Stromal cell of bone marrow (primary cell): ENCODE measurements at regions not wholly inside any gene's neighbourhood (a gene's known extent, or its start where the extent isn't known, plus 50 kb on each side); places are given as distances from the start of the nearest gene placed in this dataset.
"Not testable (repeated sequence)": the region's sequence is repeated elsewhere in the genome, so short reads cannot be mapped to it uniquely, and the experiment has no call there.

Experiments used
- DNase-seq: peaks from one replicate; pipeline ENCODE4 v3.0.0-alpha.2; 2012; ENCODE audit warnings: low read depth

- not testable (repeated sequence) for DNase-seq
These were observed 318.0 kb upstream of the PLGLB2 start for GRCh38 chr2:87429931-87430275.

GRCh38 chr2:87431051-87431450 lies 316.8 kb upstream of the PLGLB2 start:
- not testable (repeated sequence) for DNase-seq

DNA sequence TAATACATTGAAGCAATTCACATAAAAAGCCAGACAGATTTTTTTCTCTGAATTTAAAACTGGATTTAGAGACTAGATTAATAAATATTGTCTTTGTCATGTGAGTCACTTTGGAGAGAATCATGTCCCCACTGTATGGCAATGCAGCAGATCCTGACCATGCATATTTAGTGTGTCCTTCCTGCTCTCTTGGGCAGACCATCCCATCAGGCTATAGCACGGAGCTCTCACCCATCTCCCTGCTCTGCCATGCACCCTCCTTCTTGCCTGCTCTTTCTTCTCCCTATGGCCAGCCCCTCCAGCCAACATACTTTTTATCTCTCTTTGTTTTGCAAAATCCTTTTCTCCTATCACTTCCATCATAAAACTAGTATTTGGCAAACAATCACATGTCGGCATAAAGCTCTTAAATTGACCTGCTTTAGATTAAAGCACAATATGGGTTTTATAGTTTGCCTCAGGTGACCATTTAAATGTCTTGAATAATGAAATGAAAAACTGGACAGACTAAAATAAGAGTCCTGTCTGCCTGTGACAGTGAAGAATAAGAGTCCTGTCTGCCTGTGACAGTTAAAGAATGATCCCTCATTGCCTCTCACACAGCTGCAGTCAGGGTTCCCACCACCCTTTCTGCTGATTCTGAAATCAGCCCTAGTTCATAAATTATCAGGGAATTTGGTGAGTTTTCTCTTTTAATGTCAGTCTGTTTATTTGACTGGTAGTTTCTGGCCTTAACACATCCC lies 315.0 kb upstream of the PLGLB2 start:
- not testable (repeated sequence) for DNase-seq

GRCh38 chr2:87436007-87436406 lies 311.9 kb upstream of the PLGLB2 start:
- DNase-seq: not testable (repeated sequence)

- DNase-seq: not testable (repeated sequence)
These were observed 310.1 kb upstream of the PLGLB2 start for GRCh38 chr2:87437701-87438260.

- DNase-seq: not testable (repeated sequence)
These were observed 309.0 kb upstream of the PLGLB2 start for GRCh38 chr2:87438780-87439454.

GRCh38 chr2:87439617-87440204 lies 308.2 kb upstream of the PLGLB2 start:
- not testable (repeated sequence) for DNase-seq

GRCh38 chr2:87440650-87441049 lies 307.2 kb upstream of the PLGLB2 start:
- not testable (repeated sequence) for DNase-seq

DNA sequence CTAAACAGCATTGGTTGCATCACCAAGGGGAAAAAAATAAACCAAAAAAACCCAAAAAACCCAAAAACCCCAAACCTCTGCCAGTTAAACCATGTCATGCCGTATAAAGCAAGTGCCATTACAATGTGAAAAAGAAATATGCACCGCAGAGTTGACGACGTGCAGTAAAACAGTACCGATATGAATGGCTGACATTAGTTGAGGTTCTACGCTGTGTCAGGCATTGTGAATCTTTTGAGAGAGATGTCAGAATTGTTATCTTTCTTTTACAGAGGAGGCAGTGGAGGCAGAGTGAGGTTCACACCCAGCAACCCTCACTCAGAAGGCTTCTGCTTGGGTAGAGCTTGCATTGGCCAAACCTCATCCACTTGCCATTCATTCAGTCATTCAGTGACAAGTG lies 306.5 kb upstream of the PLGLB2 start:
- not testable (repeated sequence) for DNase-seq

DNA sequence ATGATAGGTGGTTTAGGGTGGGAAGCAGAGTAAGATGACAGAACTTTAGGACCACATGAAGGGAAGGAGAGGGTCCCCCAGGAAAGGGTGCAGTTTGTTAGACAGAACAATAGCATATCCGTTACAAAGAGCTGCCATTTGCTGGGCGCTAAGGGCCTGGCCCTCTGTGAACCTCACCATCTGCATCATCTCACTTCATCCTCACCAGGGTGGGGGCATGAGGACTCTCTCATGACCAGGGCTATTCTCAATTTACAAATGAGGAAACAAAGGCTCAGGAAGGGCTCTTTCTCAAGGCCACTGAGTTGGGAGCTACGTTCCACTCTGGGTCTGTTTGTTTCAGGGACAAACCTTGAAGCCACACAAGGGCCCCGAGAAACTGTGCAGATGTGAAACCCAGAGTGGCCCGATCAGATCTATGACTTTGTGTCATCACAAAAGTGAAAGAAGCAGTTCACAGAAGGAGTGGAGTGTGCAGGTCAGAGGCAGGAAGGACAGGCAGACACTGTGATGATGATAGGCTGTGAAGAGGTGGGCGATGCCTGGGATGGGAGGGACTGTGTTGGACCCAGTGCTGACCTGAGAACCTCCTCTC lies 304.8 kb upstream of the PLGLB2 start:
- not testable (repeated sequence) for DNase-seq

- not testable (repeated sequence) for DNase-seq
These were observed 302.9 kb upstream of the PLGLB2 start for GRCh38 chr2:87444951-87445350.

- DNase-seq: not testable (repeated sequence)
These were observed 302.1 kb upstream of the PLGLB2 start for GRCh38 chr2:87445613-87446312.

DNA sequence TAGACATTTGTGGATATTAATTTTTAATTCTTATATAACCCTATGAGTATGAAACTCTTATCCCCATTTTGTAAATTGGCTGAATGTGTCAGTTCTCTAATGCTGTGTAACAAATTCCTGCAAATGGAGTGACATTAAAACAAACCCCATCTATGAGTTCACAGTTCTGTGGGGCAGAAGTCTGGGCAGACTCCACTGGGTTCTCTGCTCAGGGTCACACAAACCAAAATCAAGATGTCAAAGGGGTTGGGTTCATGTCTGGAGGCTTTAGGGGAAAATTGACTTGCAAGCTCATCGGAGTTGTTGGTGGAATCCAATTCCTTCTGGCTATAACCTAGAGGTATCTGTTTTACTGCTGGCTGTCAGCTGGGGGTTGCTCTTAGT lies 301.6 kb upstream of the PLGLB2 start:
- DNase-seq: not testable (repeated sequence)

DNA sequence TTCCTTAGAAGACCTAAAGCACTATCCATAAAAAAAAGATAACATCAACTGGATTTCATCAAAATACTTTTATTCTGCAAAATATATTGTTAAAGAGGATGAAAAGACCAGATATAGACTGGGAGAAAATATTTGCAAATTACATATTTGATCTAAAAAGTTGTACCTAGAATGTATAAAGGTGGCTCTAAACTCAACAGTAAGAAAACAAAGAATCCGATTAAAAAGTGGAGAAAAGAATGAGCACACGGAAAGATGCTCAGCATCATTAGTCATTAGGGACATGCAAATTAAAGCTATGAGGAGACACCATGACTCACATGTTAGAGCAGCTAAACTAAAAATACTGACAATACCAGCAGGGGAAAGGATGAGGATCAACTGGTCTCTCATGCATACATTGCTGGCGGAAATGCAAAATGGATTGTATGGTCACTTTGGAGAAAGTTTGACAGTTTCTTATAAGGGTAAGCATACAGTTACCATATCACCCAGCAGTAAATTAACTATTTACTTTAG lies 298.4 kb upstream of the PLGLB2 start:
- not testable (repeated sequence) for DNase-seq

DNA sequence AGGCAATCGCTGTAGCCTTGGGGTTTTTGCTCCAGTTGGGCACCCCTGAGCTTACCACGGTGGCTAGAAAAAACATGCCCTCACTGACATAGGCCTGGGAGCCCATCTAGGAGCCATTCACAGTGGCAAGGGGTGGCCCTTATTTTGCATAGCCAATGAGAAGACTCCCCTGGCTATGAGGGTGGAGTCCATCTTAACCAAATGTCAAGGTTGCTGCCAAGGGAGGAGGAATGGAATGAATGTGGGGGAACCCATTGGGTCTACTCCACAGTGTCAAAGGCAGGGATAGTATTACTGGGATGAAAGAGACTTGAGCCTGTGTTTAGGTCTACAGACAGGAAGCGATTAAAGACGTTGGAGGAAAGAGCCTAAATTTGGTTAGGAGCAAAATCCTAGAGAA lies 295.7 kb upstream of the PLGLB2 start:
- DNase-seq: not testable (repeated sequence)

- DNase-seq: peak; percentile 35
These were observed 295.0 kb upstream of the PLGLB2 start for GRCh38 chr2:87452861-87453260.

- not testable (repeated sequence) for DNase-seq
These were observed 293.9 kb upstream of the PLGLB2 start for GRCh38 chr2:87453965-87454364.

- DNase-seq: not testable (repeated sequence)
These were observed 293.5 kb upstream of the PLGLB2 start for GRCh38 chr2:87454421-87454820.

DNA sequence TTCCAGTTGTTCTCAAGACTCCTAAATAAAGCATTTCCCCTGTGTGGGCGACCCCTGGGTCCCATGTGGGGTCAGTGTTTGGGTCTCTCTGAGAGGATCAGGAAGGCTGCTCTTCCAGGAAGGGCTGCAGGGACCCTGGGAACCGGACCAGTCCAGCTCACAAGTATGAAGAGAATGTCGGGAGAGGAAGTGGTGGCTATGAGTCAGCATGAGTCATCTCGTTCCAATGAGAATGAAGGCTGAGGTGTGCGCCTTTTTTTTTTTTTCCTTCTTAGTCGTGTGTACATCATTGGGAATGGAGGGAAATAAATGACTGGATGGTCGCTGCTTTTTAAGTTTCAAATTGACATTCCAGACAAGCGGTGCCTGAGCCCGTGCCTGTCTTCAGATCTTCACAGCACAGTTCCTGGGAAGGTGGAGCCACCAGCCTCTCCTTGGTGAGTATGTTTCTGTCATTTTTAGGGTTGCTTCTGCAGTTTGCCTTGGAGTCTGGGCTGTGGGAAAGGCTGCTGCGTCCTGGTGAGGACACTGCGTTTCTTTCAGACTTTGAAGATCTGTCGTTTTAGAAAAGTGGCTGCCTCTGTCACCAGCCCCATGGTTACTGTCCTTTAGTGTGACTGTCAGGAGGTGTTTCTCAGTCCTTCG lies 292.6 kb upstream of the PLGLB2 start:
- not testable (repeated sequence) for DNase-seq

DNA sequence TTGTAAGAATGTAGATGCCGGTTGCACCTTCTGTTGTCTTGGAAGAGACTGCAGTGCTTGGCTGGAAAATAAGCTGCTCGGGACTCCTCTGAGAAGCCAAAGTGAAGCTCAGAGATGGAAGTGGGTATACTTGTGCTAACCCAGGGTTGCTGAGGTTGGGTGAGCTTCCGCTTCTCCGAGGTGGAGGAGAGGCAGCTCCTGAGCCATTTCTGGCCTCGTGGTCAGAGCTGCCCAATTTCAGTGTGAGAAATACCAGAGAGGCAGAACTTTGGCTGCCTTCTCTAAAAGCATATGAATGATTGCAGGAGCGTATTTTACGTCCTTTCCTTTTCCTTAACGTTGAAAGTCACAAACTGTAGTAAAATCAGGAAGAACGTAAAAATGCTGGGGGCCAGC lies 292.0 kb upstream of the PLGLB2 start:
- DNase-seq: not testable (repeated sequence)
